Left ventricle myocardium inferior (tissue), 1 donor: ENCODE measurements at regions not wholly inside any gene's neighbourhood (a gene's known extent, or its start where the extent isn't known, plus 50 kb on each side); places are given as distances from the start of the nearest gene placed in this dataset.
"Not testable (repeated sequence)": the region's sequence is repeated elsewhere in the genome, so short reads cannot be mapped to it uniquely, and the experiment has no call there.

Source experiments
- DNase-seq: peaks from one replicate; pipeline ENCODE4 v3.0.0-alpha.2; 2020
- H3K27ac ChIP-seq: fragments of 200-600 bp; replicated peaks from 2 replicates; pipeline ENCODE4 v1.8.0; 2021
- H3K27me3 ChIP-seq: fragments of 200-600 bp; 2 replicates; pipeline ENCODE4 v1.8.0; 2021; ENCODE audit warnings: low read depth
- H3K36me3 ChIP-seq: fragments of 200-600 bp; 2 replicates; pipeline ENCODE4 v1.8.0; 2021
- H3K4me1 ChIP-seq: fragments of 200-600 bp; 2 replicates; pipeline ENCODE4 v1.8.0; 2021
- H3K4me3 ChIP-seq: fragments of 200-600 bp; 2 replicates; pipeline ENCODE4 v1.8.0; 2021; ENCODE audit warnings: mild to moderate bottlenecking, moderate library complexity
- H3K9me3 ChIP-seq: fragments of 200-600 bp; replicated peaks from 2 replicates; pipeline ENCODE4 v1.8.0; 2021
- intact Hi-C: fragments of 100-400 bp; cut with micrococcal nuclease; formaldehyde crosslinking; loops from one replicate; pipeline ENCODE4 v1.11.0; 2022
- TF ChIP-seq, protein P1 (sequence below): fragments of 200-600 bp; IDR thresholded peaks from 2 replicates; pipeline ENCODE4 v1.8.0; 2021; ENCODE audit warnings: antibody characterized with exemption, mild to moderate bottlenecking, borderline replicate concordance
- donor health status: DM: no; HTN: yes; CAD: no; lungs with severe emphysema.

DNA sequence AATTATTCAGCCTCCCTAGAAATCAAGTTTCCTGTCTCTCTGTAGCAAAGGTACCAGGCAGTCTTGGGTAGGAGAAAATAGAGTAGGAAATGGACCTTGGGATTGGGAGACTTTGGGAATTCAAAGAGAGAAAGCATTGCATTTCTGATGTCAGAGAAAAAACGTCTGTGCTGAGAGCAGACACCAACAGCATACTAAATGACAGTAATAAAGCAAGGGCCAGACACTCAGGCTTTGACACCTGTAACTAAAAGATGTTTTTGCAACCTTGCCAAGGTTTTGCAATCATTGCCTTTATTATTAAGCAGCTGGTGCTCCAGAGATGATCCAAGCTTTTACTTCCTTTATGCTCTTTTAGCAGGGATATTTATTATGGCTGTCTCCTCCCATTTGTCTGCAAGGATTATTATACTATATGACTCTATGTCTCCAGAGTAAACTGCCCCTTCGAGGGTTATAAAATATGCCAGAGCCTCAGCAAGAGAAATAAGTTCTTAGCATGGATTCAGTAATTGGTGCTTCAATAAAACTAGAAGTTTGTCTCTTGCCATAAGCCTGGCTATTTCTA lies 85.2 kb upstream of the GRAMD1B start:
- H3K4me1 ChIP-seq = no peaks in the 10 kb centered on the region
- no peak overlapping the region for H3K4me3 ChIP-seq
- no peaks in the 10 kb centered on the region for H3K9me3 ChIP-seq
- TF ChIP-seq, protein P1, sequence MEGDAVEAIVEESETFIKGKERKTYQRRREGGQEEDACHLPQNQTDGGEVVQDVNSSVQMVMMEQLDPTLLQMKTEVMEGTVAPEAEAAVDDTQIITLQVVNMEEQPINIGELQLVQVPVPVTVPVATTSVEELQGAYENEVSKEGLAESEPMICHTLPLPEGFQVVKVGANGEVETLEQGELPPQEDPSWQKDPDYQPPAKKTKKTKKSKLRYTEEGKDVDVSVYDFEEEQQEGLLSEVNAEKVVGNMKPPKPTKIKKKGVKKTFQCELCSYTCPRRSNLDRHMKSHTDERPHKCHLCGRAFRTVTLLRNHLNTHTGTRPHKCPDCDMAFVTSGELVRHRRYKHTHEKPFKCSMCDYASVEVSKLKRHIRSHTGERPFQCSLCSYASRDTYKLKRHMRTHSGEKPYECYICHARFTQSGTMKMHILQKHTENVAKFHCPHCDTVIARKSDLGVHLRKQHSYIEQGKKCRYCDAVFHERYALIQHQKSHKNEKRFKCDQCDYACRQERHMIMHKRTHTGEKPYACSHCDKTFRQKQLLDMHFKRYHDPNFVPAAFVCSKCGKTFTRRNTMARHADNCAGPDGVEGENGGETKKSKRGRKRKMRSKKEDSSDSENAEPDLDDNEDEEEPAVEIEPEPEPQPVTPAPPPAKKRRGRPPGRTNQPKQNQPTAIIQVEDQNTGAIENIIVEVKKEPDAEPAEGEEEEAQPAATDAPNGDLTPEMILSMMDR = no peak
- intact Hi-C loops = no loop called here
- DNase-seq = no peak
- H3K27me3 ChIP-seq = no peaks in the 10 kb centered on the region
- no peak overlapping the region for H3K27ac ChIP-seq
- no peaks in the 10 kb centered on the region for H3K36me3 ChIP-seq

DNA sequence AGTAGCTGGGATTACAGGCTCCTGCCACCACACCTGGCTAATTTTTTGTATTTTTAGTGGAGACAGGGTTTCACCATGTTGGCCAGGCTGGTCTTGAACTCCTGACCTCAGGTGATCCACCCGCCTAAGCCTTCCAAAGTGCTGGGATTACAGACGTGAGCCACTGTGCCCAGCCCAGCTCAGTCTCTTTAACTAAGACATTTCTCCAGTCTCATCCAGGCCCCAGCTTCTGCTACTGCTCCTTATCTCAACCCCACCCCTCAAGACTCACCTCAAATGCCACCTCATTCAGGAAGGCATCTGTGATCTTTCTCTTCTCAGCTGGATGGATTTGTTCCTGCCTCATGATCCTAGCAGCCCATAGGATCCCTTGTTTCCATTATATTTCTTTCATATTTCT lies 85.9 kb upstream of the GRAMD1B start:
- H3K9me3 ChIP-seq, intact Hi-C loops, DNase-seq, H3K36me3 ChIP-seq, H3K27ac ChIP-seq, H3K4me1 ChIP-seq, H3K4me3 ChIP-seq, H3K27me3 ChIP-seq: not testable (repeated sequence)

DNA sequence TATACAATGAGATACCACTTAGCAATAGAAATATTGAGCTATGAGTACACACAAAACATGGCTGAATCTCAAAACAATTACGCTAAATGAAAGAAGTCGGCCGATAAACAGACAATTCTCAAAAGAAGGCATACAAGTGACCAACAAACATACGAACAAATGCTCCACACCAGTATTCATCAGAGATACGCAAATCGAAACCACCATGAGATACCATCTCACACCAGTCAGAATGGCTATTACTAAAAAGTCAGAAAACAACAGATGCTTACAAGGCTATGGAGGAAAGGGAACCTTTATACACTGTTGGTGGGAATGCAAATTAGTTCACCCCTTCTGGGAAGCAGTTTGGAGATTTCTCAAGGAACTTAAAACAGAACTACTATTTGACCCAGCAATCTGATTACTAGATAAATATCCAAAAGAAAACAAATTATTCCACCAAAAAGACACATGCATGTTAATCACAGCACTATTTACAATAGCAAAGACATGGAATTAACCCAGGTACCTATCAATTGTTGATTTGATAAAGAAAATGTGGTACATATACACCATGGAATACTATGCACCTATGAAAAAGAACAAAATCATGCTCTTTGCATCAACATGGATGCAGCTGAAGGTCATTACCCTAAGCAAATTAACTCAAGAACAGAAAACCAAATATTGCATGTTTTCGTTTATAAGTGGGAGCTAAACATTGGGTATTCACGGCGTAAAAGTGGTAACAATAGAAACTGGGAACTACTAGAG lies 90.9 kb upstream of the GRAMD1B start:
- Histone ChIP-seq H3K9me3 (no peaks in the 10 kb centered on the region), H3K27ac (no peak overlapping the region), H3K36me3 (no peaks in the 10 kb centered on the region), H3K4me1 (no peaks in the 10 kb centered on the region), H3K4me3 (no peak overlapping the region), H3K27me3 (no peaks in the 10 kb centered on the region)
- no peak for DNase-seq
- TF ChIP-seq, protein P1 = no peak
- intact Hi-C loops = no loop called here

DNA sequence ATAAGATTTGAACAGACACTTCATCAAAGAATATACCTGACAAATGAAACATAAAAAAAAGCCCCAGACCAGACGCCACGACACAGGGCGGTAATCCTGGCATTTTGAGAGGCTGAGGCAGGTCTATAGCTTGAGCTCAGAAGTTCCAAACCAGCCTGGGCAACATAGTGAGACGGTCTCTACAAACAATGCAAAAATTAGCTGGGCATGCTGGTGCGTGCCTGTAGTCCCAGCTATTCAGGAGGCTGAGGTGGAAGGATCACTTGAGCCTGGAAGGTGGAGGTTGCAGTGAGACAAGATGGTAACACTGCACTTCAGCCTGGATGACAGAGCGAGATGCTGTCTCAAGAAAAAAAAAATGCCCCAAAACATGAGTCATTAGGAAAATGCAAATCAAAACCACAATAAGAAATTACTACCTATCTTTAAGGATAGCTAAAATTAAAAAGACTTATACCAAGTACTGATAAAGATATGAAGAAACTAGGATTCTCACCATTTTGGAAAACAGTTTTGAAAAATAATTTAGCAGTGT lies 91.7 kb upstream of the GRAMD1B start:
- Histone ChIP-seq H3K4me3 (no peak overlapping the region), H3K27ac (no peak overlapping the region), H3K4me1 (no peaks in the 10 kb centered on the region), H3K36me3 (no peaks in the 10 kb centered on the region), H3K27me3 (no peaks in the 10 kb centered on the region), H3K9me3 (no peaks in the 10 kb centered on the region)
- intact Hi-C loops = no loop called here
- TF ChIP-seq, protein P1 = no peak
- no peak for DNase-seq

DNA sequence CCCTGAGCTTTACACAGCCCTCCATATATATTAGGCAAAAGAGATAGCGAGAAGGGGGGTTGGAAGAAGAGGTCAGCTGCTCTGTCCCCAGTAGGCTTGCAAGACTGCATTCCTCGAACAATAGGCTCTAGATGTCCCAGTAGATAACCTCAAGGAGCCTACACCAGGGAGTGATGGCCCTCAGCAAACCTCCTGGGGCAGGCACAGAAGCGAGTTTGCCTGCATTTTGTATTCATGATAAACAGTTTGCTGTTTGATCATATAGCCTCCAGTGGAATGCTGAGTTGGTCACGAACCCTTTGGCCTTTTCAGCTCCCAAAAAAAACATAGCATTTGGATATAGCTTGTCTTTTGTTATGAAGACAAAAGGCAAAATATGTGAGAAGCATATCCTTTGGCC lies 95.1 kb upstream of the GRAMD1B start:
- H3K27ac ChIP-seq = no peak overlapping the region
- DNase-seq = no peak
- peaks cover 16% of the 10 kb centered on the region for H3K4me1 ChIP-seq
- H3K9me3 ChIP-seq = no peaks in the 10 kb centered on the region
- TF ChIP-seq, protein P1 = no peak
- H3K4me3 ChIP-seq = no peak overlapping the region
- no peaks in the 10 kb centered on the region for H3K27me3 ChIP-seq
- H3K36me3 ChIP-seq = no peaks in the 10 kb centered on the region
- intact Hi-C loops = no loop called here

DNA sequence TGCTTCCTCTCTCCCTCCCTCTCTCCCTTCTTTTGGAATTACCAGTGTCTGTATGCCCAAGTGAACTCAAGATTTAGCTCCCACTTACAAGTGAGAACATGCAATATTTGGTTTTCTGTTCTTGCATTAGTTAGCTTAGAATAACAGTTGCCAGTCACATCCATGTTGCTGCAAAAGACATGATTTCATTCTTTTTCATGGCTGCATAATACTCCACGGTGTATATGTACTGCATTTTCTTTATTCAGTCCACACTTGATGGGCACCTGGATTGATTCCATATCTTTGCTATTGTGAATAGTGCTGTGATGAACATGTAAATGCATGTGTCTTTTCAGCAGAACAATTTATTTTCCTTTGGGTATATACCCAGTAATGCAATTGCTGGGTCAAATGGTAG lies 97.5 kb upstream of the GRAMD1B start:
- H3K4me1 ChIP-seq = peaks cover 22% of the 10 kb centered on the region
- H3K9me3 ChIP-seq, H3K27me3 ChIP-seq, DNase-seq, H3K4me3 ChIP-seq, H3K36me3 ChIP-seq, intact Hi-C loops, H3K27ac ChIP-seq: not testable (repeated sequence)
